HFFc6 (cell line): ENCODE measurements at regions not wholly inside any gene's neighbourhood (a gene's known extent, or its start where the extent isn't known, plus 50 kb on each side); places are given as distances from the start of the nearest gene placed in this dataset.

ENCODE experiments used
- DNase-seq: peaks from one replicate; pipeline ENCODE4 v3.0.0-alpha.2; 2018
- H3K27ac Mint-ChIP-seq: 2 replicates; pipeline ENCODE4 v1.8.0; 2020; ENCODE audit warnings: mild to moderate bottlenecking, mixed read lengths
- H3K27me3 Mint-ChIP-seq: 2 replicates; pipeline ENCODE4 v1.8.0; 2021; ENCODE audit warnings: mild to moderate bottlenecking, moderate library complexity, mixed read lengths; ENCODE audit not compliant: insufficient read depth
- H3K36me3 Mint-ChIP-seq: 2 replicates; pipeline ENCODE4 v1.8.0; 2021; ENCODE audit warnings: low read depth, mixed read lengths
- H3K4me1 Mint-ChIP-seq: 2 replicates; pipeline ENCODE4 v1.8.0; 2020; ENCODE audit warnings: low read depth, mixed read lengths
- H3K4me3 Mint-ChIP-seq: 2 replicates; pipeline ENCODE4 v1.8.0; 2020; ENCODE audit warnings: mild to moderate bottlenecking, moderate library complexity, mixed read lengths
- H3K9me3 Mint-ChIP-seq: 2 replicates; pipeline ENCODE4 v1.8.0; 2020; ENCODE audit warnings: mild to moderate bottlenecking, mixed read lengths
- TF ChIP-seq, protein P1 (sequence below): fragments of 200-600 bp; sonication (generic); IDR thresholded peaks from 2 replicates; pipeline ENCODE4 v1.5.0; 2021; ENCODE audit warnings: antibody characterized with exemption, mild to moderate bottlenecking

DNA sequence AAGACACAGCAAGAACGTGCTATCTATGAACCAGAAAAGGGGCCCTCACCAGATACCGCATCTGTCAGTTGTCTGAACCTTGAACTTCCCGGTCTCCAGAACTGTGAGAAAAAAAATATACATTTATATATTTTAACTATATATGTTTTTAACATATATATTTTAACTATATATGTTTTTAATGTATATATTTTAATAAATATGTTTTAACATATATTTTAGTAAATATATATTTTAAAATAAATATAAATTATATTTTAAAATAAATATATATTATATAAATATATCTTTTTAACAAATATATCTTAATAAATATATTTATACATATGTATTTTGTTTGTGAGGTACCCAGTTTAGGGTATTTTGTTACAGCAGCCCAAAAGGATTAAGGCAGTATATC lies 958.2 kb upstream of the AUTS2 start:
- Mint-ChIP-seq H3K9me3 (peaks cover 17% of the 10 kb centered on the region; the same call in 1 of the 2 replicates), H3K36me3 (no peaks in the 10 kb centered on the region), H3K27ac (no peak overlapping the region), H3K4me1 (no peaks in the 10 kb centered on the region), H3K4me3 (no peak overlapping the region), H3K27me3 (no peaks in the 10 kb centered on the region; the same call in 1 of the 2 replicates)
- TF ChIP-seq, protein P1, sequence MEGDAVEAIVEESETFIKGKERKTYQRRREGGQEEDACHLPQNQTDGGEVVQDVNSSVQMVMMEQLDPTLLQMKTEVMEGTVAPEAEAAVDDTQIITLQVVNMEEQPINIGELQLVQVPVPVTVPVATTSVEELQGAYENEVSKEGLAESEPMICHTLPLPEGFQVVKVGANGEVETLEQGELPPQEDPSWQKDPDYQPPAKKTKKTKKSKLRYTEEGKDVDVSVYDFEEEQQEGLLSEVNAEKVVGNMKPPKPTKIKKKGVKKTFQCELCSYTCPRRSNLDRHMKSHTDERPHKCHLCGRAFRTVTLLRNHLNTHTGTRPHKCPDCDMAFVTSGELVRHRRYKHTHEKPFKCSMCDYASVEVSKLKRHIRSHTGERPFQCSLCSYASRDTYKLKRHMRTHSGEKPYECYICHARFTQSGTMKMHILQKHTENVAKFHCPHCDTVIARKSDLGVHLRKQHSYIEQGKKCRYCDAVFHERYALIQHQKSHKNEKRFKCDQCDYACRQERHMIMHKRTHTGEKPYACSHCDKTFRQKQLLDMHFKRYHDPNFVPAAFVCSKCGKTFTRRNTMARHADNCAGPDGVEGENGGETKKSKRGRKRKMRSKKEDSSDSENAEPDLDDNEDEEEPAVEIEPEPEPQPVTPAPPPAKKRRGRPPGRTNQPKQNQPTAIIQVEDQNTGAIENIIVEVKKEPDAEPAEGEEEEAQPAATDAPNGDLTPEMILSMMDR = no peak
- DNase-seq = no peak

DNA sequence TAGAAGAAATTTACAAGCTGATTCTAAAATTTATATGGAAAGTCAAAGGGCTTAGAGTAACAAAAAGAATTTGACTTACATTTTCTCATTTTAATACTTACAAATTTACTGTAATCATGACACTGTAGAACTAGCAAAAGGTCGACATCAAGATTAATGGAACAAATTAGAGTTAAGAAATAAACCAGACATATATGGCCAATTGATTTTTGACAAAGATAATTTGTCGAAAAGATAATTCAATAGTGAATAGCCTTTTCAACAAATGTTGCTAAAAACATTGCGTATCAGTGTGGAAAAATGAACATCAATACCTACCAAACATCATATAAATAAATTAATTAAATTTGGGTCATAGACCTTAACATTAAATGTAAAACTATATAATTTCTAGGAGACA lies 955.5 kb upstream of the AUTS2 start:
- TF ChIP-seq, protein P1 = no peak
- Mint-ChIP-seq H3K4me3 (no peak overlapping the region), H3K36me3 (no peaks in the 10 kb centered on the region), H3K27ac (no peak overlapping the region), H3K27me3 (no peaks in the 10 kb centered on the region; the same call in 1 of the 2 replicates), H3K9me3 (peaks cover 14% of the 10 kb centered on the region; the same call in 1 of the 2 replicates), H3K4me1 (no peaks in the 10 kb centered on the region)
- no peak for DNase-seq

DNA sequence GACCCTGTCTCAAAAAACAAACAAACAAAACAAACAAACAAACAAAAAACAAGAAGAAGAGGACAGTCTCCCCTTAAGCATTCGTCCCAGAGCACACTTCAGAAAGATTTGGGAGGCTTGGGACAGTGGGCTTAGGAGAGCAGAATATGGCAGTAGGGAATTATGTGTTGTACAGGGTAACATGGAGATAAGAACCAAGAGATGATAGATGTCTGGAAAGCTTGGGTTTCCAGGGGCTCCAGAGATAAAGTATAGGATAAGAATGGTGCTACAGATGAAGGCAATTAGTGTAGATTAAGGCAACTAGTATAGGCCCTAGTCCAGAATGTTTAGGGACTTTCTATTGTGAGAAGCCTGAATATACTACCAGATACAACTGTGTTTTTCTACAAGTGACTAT lies 934.9 kb upstream of the AUTS2 start:
- no peak overlapping the region for H3K4me3 Mint-ChIP-seq
- no peak overlapping the region for H3K27ac Mint-ChIP-seq
- peaks cover 9% of the 10 kb centered on the region; the same call in 1 of the 2 replicates for H3K9me3 Mint-ChIP-seq
- no peak for DNase-seq
- TF ChIP-seq, protein P1 = no peak
- H3K36me3 Mint-ChIP-seq = no peaks in the 10 kb centered on the region
- H3K4me1 Mint-ChIP-seq = no peaks in the 10 kb centered on the region
- H3K27me3 Mint-ChIP-seq = no peaks in the 10 kb centered on the region; the same call in 1 of the 2 replicates

DNA sequence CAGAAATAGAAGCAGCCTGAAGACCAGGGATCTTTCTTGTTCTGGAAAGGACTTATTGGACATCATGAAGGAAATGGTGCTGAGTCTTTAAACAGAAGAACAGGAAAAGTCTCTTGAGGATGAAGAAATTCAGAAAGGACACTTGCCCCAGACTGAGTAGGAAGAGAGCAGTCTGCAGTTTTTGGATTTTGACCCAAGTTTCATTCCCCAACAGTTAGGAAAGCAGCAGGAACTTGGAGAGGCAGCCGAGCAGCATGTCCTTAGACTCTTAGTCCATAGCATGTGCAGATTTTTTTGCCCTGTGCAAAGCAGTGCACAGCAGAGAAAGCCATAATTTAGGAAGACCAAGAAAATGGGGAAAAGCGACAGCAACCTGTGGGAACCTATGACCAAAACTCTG lies 927.2 kb upstream of the AUTS2 start:
- no peak for DNase-seq
- H3K27ac Mint-ChIP-seq = no peak overlapping the region
- H3K9me3 Mint-ChIP-seq = peaks cover 16% of the 10 kb centered on the region
- H3K4me3 Mint-ChIP-seq = no peak overlapping the region
- no peaks in the 10 kb centered on the region for H3K27me3 Mint-ChIP-seq
- H3K36me3 Mint-ChIP-seq = peaks cover 5% of the 10 kb centered on the region; the same call in 1 of the 2 replicates
- TF ChIP-seq, protein P1 = no peak
- no peaks in the 10 kb centered on the region for H3K4me1 Mint-ChIP-seq

DNA sequence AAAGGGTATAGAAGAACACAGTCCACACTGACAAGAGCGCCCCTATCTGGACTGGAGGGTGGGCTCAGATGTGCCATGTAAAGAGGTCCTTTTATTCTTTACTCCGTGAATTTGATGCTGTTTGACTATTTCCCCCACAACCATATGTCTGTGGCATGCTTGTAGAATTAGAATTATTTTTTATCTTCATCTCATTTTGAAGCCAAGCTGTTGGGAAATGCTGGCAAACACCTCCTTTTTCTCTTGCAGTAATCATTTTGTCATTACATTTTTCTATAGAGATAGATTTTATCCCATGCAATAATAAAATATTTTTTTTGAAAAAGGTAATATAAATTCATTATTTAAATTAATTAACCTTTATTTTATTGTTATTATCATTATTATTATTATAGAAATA lies 926.6 kb upstream of the AUTS2 start:
- Mint-ChIP-seq H3K4me1 (no peaks in the 10 kb centered on the region), H3K9me3 (peaks cover 19% of the 10 kb centered on the region), H3K4me3 (no peak overlapping the region), H3K27me3 (no peaks in the 10 kb centered on the region; the same call in 1 of the 2 replicates), H3K27ac (no peak overlapping the region), H3K36me3 (peaks cover 5% of the 10 kb centered on the region; the same call in 1 of the 2 replicates)
- no peak for DNase-seq
- TF ChIP-seq, protein P1 = no peak

DNA sequence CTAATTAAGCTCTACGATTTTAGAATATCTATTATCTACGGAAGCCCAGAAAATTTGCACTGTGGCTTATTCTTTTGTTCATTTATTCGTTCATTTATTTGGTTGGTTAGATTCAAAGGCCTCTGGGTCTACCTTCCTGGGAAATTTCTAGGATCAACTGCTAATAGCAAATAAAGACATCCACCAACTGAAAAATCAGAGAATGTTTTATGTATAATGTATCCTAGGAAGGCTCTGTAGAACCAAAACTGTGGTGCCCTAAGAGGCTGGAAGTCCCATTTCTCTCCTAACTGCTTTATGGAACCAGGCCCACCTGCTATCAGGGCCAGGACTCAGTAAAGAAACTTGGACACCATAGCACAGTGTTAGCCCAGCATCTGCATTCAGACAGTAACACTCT lies 923.4 kb upstream of the AUTS2 start:
- Mint-ChIP-seq H3K4me1 (peaks cover 8% of the 10 kb centered on the region; the same call in 1 of the 2 replicates), H3K27ac (no peak overlapping the region), H3K9me3 (peaks cover 29% of the 10 kb centered on the region), H3K27me3 (no peaks in the 10 kb centered on the region; the same call in 1 of the 2 replicates), H3K4me3 (no peak overlapping the region), H3K36me3 (peaks cover 5% of the 10 kb centered on the region; the same call in 1 of the 2 replicates)
- DNase-seq = no peak
- TF ChIP-seq, protein P1 = no peak
